ENCODE measurements at regions not wholly inside any gene's neighbourhood (a gene's known extent, or its start where the extent isn't known, plus 50 kb on each side); places are given as distances from the start of the nearest gene placed in this dataset.

GRCh38 chr14:101251812-101252442, 309.4 kb upstream of the DIO3 start:
- Mint-ChIP-seq H3K36me3 (ENCODE audit: insufficient read depth, unreplicated experiment) (no peaks in the 10 kb centered on the region), H3K4me3 (ENCODE audit: unreplicated experiment) (no peak overlapping the region), H3K27me3 (ENCODE audit: insufficient read depth, unreplicated experiment) (no peaks in the 10 kb centered on the region), H3K27ac (ENCODE audit: low read depth, unreplicated experiment) (no peak overlapping the region), H3K9me3 (ENCODE audit: unreplicated experiment) (no peaks in the 10 kb centered on the region), H3K4me1 (ENCODE audit: insufficient read depth, unreplicated experiment) (peaks cover 23% of the 10 kb centered on the region)
- TF ChIP-seq CTCF (IDR thresholded peaks at IDR 0.05; ENCODE audit: unreplicated experiment) = no peak
- no peak for DNase-seq (ENCODE audit: unreplicated experiment)
- BruUV-seq (replicated peaks) = no TSS peak
- intact Hi-C loops (cut with micrococcal nuclease) = no loop called here
- CTCF ChIA-PET = interaction anchor here (1.0 kb wide), 1 partner anchor 399 kb away, joined by 4 read pairs; no protein-coding TSS in a partner anchor
- POLR2A ChIA-PET = no interaction called here

GRCh38 chr14:101252443-101253214, 308.7 kb upstream of the DIO3 start:
- no peak for TF ChIP-seq CTCF (IDR thresholded peaks at IDR 0.05; ENCODE audit: unreplicated experiment)
- intact Hi-C loops (cut with micrococcal nuclease) = no loop called here
- BruUV-seq (replicated peaks) = no TSS peak
- DNase-seq (ENCODE audit: unreplicated experiment) = no peak
- ChIA-PET POLR2A (no interaction called here), CTCF (interaction anchor here (0.8 kb wide), 1 partner anchor 17 kb away, joined by 4 read pairs; no protein-coding TSS in a partner anchor)
- H3K27me3 Mint-ChIP-seq (ENCODE audit: insufficient read depth, unreplicated experiment) = no peaks in the 10 kb centered on the region
- no peak overlapping the region for H3K27ac Mint-ChIP-seq (ENCODE audit: low read depth, unreplicated experiment)
- no peak overlapping the region for H3K4me3 Mint-ChIP-seq (ENCODE audit: unreplicated experiment)
- no peaks in the 10 kb centered on the region for H3K9me3 Mint-ChIP-seq (ENCODE audit: unreplicated experiment)
- H3K36me3 Mint-ChIP-seq (ENCODE audit: insufficient read depth, unreplicated experiment) = no peaks in the 10 kb centered on the region
- peaks cover 23% of the 10 kb centered on the region for H3K4me1 Mint-ChIP-seq (ENCODE audit: insufficient read depth, unreplicated experiment)

GRCh38 chr14:101253948-101254347, 307.3 kb upstream of the DIO3 start:
- POLR2A ChIA-PET = interaction anchor here (0.6 kb wide), 1 partner anchor 12 kb away, joined by 3 read pairs; no protein-coding TSS in a partner anchor

More at GRCh38 chr14:101253948-101254347, 307.3 kb upstream of the DIO3 start:
- DNase-seq (ENCODE audit: unreplicated experiment) = no peak
- H3K9me3 Mint-ChIP-seq (ENCODE audit: unreplicated experiment) = no peaks in the 10 kb centered on the region
- intact Hi-C loops (cut with micrococcal nuclease) = no loop called here
- no peaks in the 10 kb centered on the region for H3K27me3 Mint-ChIP-seq (ENCODE audit: insufficient read depth, unreplicated experiment)
- BruUV-seq (replicated peaks) = no TSS peak
- no peak overlapping the region for H3K27ac Mint-ChIP-seq (ENCODE audit: low read depth, unreplicated experiment)
- CTCF ChIA-PET = no interaction called here
- peaks cover 23% of the 10 kb centered on the region for H3K4me1 Mint-ChIP-seq (ENCODE audit: insufficient read depth, unreplicated experiment)
- no peak for TF ChIP-seq CTCF (IDR thresholded peaks at IDR 0.05; ENCODE audit: unreplicated experiment)
- H3K4me3 Mint-ChIP-seq (ENCODE audit: unreplicated experiment) = no peak overlapping the region
- H3K36me3 Mint-ChIP-seq (ENCODE audit: insufficient read depth, unreplicated experiment) = no peaks in the 10 kb centered on the region
